Subcutaneous abdominal adipose tissue (tissue), 5 donors: ENCODE measurements at regions not wholly inside any gene's neighbourhood (a gene's known extent, or its start where the extent isn't known, plus 50 kb on each side); places are given as distances from the start of the nearest gene placed in this dataset.

ENCODE experiments used
- H3K27ac ChIP-seq: one replicate; pipeline ENCODE4 v1.7.0; 2013; ENCODE audit warnings: low read depth, mild to moderate bottlenecking, inconsistent platforms, low read length, moderate library complexity
- H3K27me3 ChIP-seq, 5 donors: one replicate each; pipeline ENCODE4 v1.7.0; 2013; ENCODE audit warnings: low read length in 5 of 5, inconsistent platforms in 1 of 5; ENCODE audit not compliant: control insufficient read depth in 5 of 5, insufficient read depth in 4 of 5
- H3K36me3 ChIP-seq, 5 donors: one replicate each; pipeline ENCODE4 v1.7.0; 2013; ENCODE audit warnings: low read length in 5 of 5; ENCODE audit not compliant: control insufficient read depth in 5 of 5, insufficient read depth in 5 of 5
- H3K4me1 ChIP-seq, 5 donors: one replicate each; pipeline ENCODE4 v1.7.0; 2013; ENCODE audit warnings: low read length in 5 of 5, mild to moderate bottlenecking in 3 of 5, moderate library complexity in 1 of 5; ENCODE audit not compliant: control insufficient read depth in 5 of 5, insufficient read depth in 5 of 5
- H3K4me3 ChIP-seq, 5 donors: one replicate each; pipeline ENCODE4 v1.7.0; 2013; ENCODE audit warnings: low read length in 5 of 5, low read depth in 1 of 5
- H3K9ac ChIP-seq, 5 donors: one replicate each; pipeline ENCODE4 v1.7.0; 2013; ENCODE audit warnings: low read length in 5 of 5, mild to moderate bottlenecking in 4 of 5, moderate library complexity in 3 of 5
- H3K9me3 ChIP-seq, 5 donors: one replicate each; pipeline ENCODE4 v1.7.0; 2013; ENCODE audit warnings: low read length in 5 of 5; ENCODE audit not compliant: control insufficient read depth in 5 of 5
- donor health status: healthy.
- donor health status: healthy.
- donor health status: healthy.
- donor health status: healthy.
- donor health status: healthy.

DNA sequence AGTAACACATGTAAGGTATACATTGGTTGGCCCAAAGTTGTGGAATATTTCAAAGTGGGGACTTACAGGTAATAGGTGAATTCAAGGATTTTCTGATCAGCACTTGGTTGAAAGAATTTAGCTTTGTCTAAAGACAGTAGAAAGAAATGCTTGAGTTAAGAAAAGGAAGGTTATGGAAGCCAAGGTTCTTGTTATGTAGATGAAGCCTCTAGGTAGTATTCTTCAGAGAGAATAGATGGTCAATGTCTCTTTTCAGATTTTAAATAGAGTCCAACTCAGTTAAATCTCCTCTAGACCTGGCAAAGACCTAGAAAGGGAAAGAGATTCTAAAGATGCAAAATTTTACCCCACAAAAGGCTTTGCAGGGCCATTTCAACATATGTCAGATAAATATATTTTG, 157.4 kb downstream of the ANKRD30B start:
- Histone ChIP-seq H3K4me1 (no peaks in the 10 kb centered on the region), H3K36me3 (no peaks in the 10 kb centered on the region), H3K27me3 (no peaks in the 10 kb centered on the region), H3K4me3 (no peak overlapping the region), H3K27ac (no peak overlapping the region), H3K9me3 (no peaks in the 10 kb centered on the region), H3K9ac (no peak overlapping the region)

GRCh38 chr18:14905979-14906378, 158.0 kb downstream of the ANKRD30B start:
- H3K4me1 ChIP-seq: no peaks in the 10 kb centered on the region
- H3K4me3 ChIP-seq: no peak overlapping the region
- H3K9ac ChIP-seq: no peak overlapping the region
- H3K9me3 ChIP-seq: no peaks in the 10 kb centered on the region
- no peaks in the 10 kb centered on the region for H3K36me3 ChIP-seq
- no peaks in the 10 kb centered on the region for H3K27me3 ChIP-seq
- H3K27ac ChIP-seq: no peak overlapping the region

GRCh38 chr18:14907420-14907819, 159.4 kb downstream of the ANKRD30B start:
- H3K36me3 ChIP-seq: no peaks in the 10 kb centered on the region
- H3K4me1 ChIP-seq: no peaks in the 10 kb centered on the region
- no peak overlapping the region for H3K27ac ChIP-seq
- H3K9me3 ChIP-seq: no peaks in the 10 kb centered on the region
- H3K9ac ChIP-seq: no peak overlapping the region
- no peak overlapping the region for H3K4me3 ChIP-seq
- no peaks in the 10 kb centered on the region for H3K27me3 ChIP-seq

GRCh38 chr18:14908541-14908940, 160.6 kb downstream of the ANKRD30B start:
- Histone ChIP-seq H3K4me1 (no peaks in the 10 kb centered on the region), H3K36me3 (no peaks in the 10 kb centered on the region), H3K4me3 (no peak overlapping the region), H3K27me3 (no peaks in the 10 kb centered on the region), H3K27ac (no peak overlapping the region), H3K9me3 (no peaks in the 10 kb centered on the region), H3K9ac (no peak overlapping the region)

DNA sequence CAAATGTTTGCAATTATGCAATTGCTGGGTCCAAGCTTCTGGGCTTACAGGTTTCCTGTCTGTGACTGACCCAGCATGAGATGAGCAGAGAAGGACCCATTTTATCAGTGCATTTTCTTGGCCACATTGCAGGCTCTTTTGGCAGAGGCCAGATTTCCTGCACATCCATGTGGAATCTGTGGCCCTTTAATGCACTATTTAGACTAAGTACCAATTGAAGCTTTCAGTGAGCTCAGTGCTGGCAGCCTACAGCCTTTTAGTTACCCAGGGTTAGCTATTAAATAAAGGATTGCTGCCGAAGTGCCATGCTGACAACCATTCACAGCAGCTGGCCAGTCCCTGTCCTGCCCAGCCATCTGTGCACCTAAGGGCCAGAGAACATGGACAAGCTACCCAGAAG, 165.0 kb downstream of the ANKRD30B start:
- H3K4me3 ChIP-seq: no peak overlapping the region
- no peaks in the 10 kb centered on the region for H3K36me3 ChIP-seq
- H3K27me3 ChIP-seq: no peaks in the 10 kb centered on the region
- H3K4me1 ChIP-seq: no peaks in the 10 kb centered on the region
- H3K27ac ChIP-seq: no peak overlapping the region
- H3K9ac ChIP-seq: no peak overlapping the region
- no peaks in the 10 kb centered on the region for H3K9me3 ChIP-seq

GRCh38 chr18:14914121-14914520, 166.1 kb downstream of the ANKRD30B start:
- Histone ChIP-seq H3K9me3 (peaks cover 0 to 4% (median 0%) of the 10 kb centered on the region in 5 donors), H3K9ac (no peak overlapping the region), H3K4me3 (no peak overlapping the region), H3K36me3 (no peaks in the 10 kb centered on the region), H3K27ac (no peak overlapping the region), H3K27me3 (no peaks in the 10 kb centered on the region), H3K4me1 (no peaks in the 10 kb centered on the region)

GRCh38 chr18:14914771-14915170, 166.8 kb downstream of the ANKRD30B start:
- Histone ChIP-seq H3K9ac (no peak overlapping the region), H3K36me3 (no peaks in the 10 kb centered on the region), H3K27me3 (no peaks in the 10 kb centered on the region), H3K4me1 (no peaks in the 10 kb centered on the region), H3K27ac (no peak overlapping the region), H3K4me3 (no peak overlapping the region), H3K9me3 (peaks cover 0 to 4% (median 0%) of the 10 kb centered on the region in 5 donors)

- no peak overlapping the region for H3K9ac ChIP-seq
- H3K4me3 ChIP-seq: no peak overlapping the region
- H3K27ac ChIP-seq: no peak overlapping the region
- no peaks in the 10 kb centered on the region for H3K4me1 ChIP-seq
- H3K9me3 ChIP-seq: peaks cover 0 to 4% (median 0%) of the 10 kb centered on the region in 5 donors
- no peaks in the 10 kb centered on the region for H3K27me3 ChIP-seq
- H3K36me3 ChIP-seq: no peaks in the 10 kb centered on the region
Observed at GRCh38 chr18:14916181-14916580, 168.2 kb downstream of the ANKRD30B start.

GRCh38 chr18:14916851-14917250, 168.9 kb downstream of the ANKRD30B start:
- Histone ChIP-seq H3K36me3 (no peaks in the 10 kb centered on the region), H3K9ac (no peak overlapping the region), H3K4me1 (no peaks in the 10 kb centered on the region), H3K9me3 (peaks cover 0 to 4% (median 0%) of the 10 kb centered on the region in 5 donors), H3K4me3 (no peak overlapping the region), H3K27ac (no peak overlapping the region), H3K27me3 (no peaks in the 10 kb centered on the region)

DNA sequence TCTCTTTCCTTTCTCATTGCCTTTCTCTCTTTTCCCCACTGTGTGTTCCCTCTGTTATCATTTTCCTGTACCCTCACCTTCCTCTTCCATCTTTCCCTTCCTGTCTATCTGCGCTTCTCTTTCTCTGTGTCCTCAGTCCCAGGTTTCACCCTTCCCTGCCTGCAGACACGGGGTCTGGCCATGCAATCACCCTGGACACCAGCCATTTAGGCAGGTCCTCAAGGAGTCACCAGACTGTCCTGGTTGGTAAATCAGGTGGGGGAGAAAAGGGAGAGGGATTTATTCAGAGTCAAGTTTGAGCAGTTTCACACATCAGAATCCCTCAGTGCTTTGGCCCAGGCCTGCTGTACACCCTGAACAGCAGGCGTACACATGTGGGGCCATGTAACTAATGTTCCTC, 169.3 kb downstream of the ANKRD30B start:
- H3K27me3 ChIP-seq: no peaks in the 10 kb centered on the region
- no peaks in the 10 kb centered on the region for H3K36me3 ChIP-seq
- no peaks in the 10 kb centered on the region for H3K4me1 ChIP-seq
- H3K9me3 ChIP-seq: peaks cover 0 to 4% (median 0%) of the 10 kb centered on the region in 5 donors
- H3K27ac ChIP-seq: no peak overlapping the region
- H3K4me3 ChIP-seq: no peak overlapping the region
- no peak overlapping the region for H3K9ac ChIP-seq

- Histone ChIP-seq H3K4me3 (no peak overlapping the region), H3K36me3 (no peaks in the 10 kb centered on the region), H3K27ac (no peak overlapping the region), H3K9ac (no peak overlapping the region), H3K27me3 (no peaks in the 10 kb centered on the region), H3K4me1 (peaks cover 0 to under 1% (median 0%) of the 10 kb centered on the region in 5 donors), H3K9me3 (peaks cover 0 to 4% (median 0%) of the 10 kb centered on the region in 5 donors)
Observed at GRCh38 chr18:14919666-14920065, 171.7 kb downstream of the ANKRD30B start.
